Esophagus muscularis mucosa (tissue), 4 donors: ENCODE measurements at regions not wholly inside any gene's neighbourhood (a gene's known extent, or its start where the extent isn't known, plus 50 kb on each side); places are given as distances from the start of the nearest gene placed in this dataset.

Experiments
- DNase-seq: peaks from one replicate; pipeline ENCODE4 v3.0.0-alpha.2; 2017; ENCODE audit errors: extremely low spot score
- H3K27ac ChIP-seq, 4 donors: fragments of 200-600 bp; sonication (generic); replicated peaks in 1 of 4; 1 replicate in 3 of 4; 2 replicates in 1 of 4; pipeline ENCODE4 v1.5.1; 2016 to 2019; ENCODE audit warnings: mild to moderate bottlenecking in 1 of 4
- H3K27me3 ChIP-seq, 4 donors: fragments of 200-600 bp; sonication (generic); one replicate each; pipeline versions ENCODE4 v1.5.1 to v1.6.0; 2016 to 2019
- H3K36me3 ChIP-seq, 4 donors: fragments of 200-600 bp; sonication (generic); one replicate each; pipeline ENCODE4 v1.5.1; 2016 to 2019
- H3K4me1 ChIP-seq, 4 donors: fragments of 200-600 bp; sonication (generic); one replicate each; pipeline ENCODE4 v1.5.1; 2016 to 2019
- H3K4me3 ChIP-seq, 4 donors: fragments of 200-600 bp; sonication (generic); 1 replicate in 2 of 4; 2 replicates in 2 of 4; pipeline ENCODE4 v1.5.1; 2016 to 2019; ENCODE audit warnings: mild to moderate bottlenecking in 4 of 4, moderate library complexity in 1 of 4
- H3K9me3 ChIP-seq, 4 donors: fragments of 200-600 bp; sonication (generic); 1 replicate in 3 of 4; 2 replicates in 1 of 4; pipeline ENCODE4 v1.5.1; 2016 to 2019
- CTCF ChIP-seq, 3 experiments: fragments of 200-600 bp in 2 of 3; fragments of 450-650 bp in 1 of 3; sonication (generic) in 2 of 3; IDR thresholded peaks; one replicate each; pipeline ENCODE4 v1.5.1; 2017 to 2019; ENCODE audit warnings: antibody characterized with exemption in 3 of 3, mild to moderate bottlenecking in 2 of 3, moderate library complexity in 1 of 3
- EP300 ChIP-seq: sonication (generic); formaldehyde crosslinking; IDR thresholded peaks from one replicate; pipeline ENCODE4 v1.6.1; 2017; ENCODE audit warnings: antibody characterized with exemption
- POLR2A ChIP-seq: fragments of 450-650 bp; IDR thresholded peaks from one replicate; pipeline ENCODE4 v1.6.1; 2017; ENCODE audit warnings: antibody characterized with exemption, moderate library complexity, mild to moderate bottlenecking, low read depth
- POLR2AphosphoS5 ChIP-seq, 2 donors: sonication (generic); formaldehyde crosslinking; IDR thresholded peaks; one replicate each; pipeline ENCODE4 v1.6.1; 2017; ENCODE audit warnings: antibody characterized with exemption in 2 of 2
- WGBS: methylation state at CpG from one replicate; pipeline ENCODE4 v1.1.5; 2018; 5-methylcytosine and 5-hydroxymethylcytosine counted together
- intact Hi-C: fragments of 100-400 bp; cut with DNase I; formaldehyde crosslinking; loops from one replicate; pipeline ENCODE4 v1.15.1; 2023

- no peak overlapping the region for H3K27ac ChIP-seq
- no peaks in the 10 kb centered on the region for H3K27me3 ChIP-seq
- no peaks in the 10 kb centered on the region for H3K9me3 ChIP-seq
- H3K4me1 ChIP-seq: no peaks in the 10 kb centered on the region
- H3K36me3 ChIP-seq: no peaks in the 10 kb centered on the region
- DNase-seq: no peak
- 88% methylated on average over 2 of the region's 2 CpGs for WGBS
- no peak overlapping the region for H3K4me3 ChIP-seq
- TF ChIP-seq CTCF (IDR thresholded peaks at IDR 0.05): no peak
- TF ChIP-seq POLR2AphosphoS5 (IDR thresholded peaks at IDR 0.05): no peak
- no peak for TF ChIP-seq EP300
- no peak for TF ChIP-seq POLR2A
- intact Hi-C loops: no loop called here
These were observed 90.9 kb downstream of the KIF4B start for GRCh38 chr5:155104441-155104840.

- 89% methylated on average over 4 of the region's 4 CpGs for WGBS
These were observed 92.7 kb downstream of the KIF4B start for GRCh38 chr5:155106221-155106620.

DNA sequence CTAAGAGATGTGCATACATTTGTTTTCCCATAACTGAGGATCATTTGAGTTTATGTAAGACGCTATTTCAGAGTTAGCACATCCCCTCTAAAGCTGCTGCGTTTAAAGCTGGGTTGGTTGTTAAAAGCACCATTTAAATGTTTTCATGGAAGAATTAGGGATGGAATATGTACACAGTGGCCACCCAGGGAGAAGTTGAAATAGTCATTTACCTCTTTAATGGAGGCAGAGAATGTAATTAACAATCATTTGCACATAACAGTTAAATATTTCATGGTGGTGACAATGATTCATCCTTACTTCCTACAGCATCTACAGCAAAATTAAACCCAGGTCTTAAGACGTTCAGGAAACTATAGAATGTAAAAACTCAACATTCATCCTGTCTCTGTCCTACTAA, 100.3 kb downstream of the KIF4B start:
- Histone ChIP-seq H3K27ac (no peak overlapping the region), H3K9me3 (no peaks in the 10 kb centered on the region), H3K36me3 (no peaks in the 10 kb centered on the region), H3K4me1 (peaks cover 0 to 7% (median 2%) of the 10 kb centered on the region in 4 donors), H3K27me3 (no peaks in the 10 kb centered on the region), H3K4me3 (no peak overlapping the region)
- TF ChIP-seq POLR2A: no peak
- no peak for TF ChIP-seq CTCF (IDR thresholded peaks at IDR 0.05)
- TF ChIP-seq EP300: no peak
- no peak for TF ChIP-seq POLR2AphosphoS5 (IDR thresholded peaks at IDR 0.05)
- intact Hi-C loops: no loop called here
- DNase-seq: no peak
- 61% methylated on average over 3 of the region's 3 CpGs for WGBS

More at GRCh38 chr5:155106221-155106620, 92.7 kb downstream of the KIF4B start:
- H3K4me3 ChIP-seq: no peak overlapping the region
- no peak for TF ChIP-seq POLR2A
- no peak for TF ChIP-seq POLR2AphosphoS5 (IDR thresholded peaks at IDR 0.05)
- no peak for TF ChIP-seq EP300
- TF ChIP-seq CTCF (IDR thresholded peaks at IDR 0.05): no peak
- no peak for DNase-seq
- H3K4me1 ChIP-seq: no peaks in the 10 kb centered on the region
- H3K36me3 ChIP-seq: no peaks in the 10 kb centered on the region
- no peaks in the 10 kb centered on the region for H3K27me3 ChIP-seq
- intact Hi-C loops: no loop called here
- no peak overlapping the region for H3K27ac ChIP-seq
- no peaks in the 10 kb centered on the region for H3K9me3 ChIP-seq

DNA sequence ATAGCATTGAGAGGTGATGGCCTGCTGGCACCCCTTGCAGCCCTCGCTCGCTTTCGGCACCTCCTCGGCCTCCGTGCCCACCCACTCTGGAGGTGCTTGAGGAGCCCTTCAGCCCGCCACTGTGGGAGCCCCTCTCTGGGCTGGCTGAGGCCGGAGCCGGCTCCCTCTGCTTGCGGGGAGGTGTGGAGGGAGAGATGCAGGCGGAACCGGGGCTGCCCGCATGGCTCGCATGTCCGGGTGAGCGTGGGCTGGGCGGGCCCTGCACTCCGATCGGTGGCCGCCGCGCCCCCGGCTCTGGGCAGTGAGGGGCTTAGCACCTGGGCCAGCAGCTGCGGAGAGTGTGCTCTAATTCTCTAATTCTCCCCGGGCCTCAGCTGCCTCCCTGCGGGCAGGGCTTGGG, 101.1 kb downstream of the KIF4B start:
- Histone ChIP-seq H3K27me3 (no peaks in the 10 kb centered on the region), H3K4me3 (no peak overlapping the region), H3K4me1 (peaks cover 0 to 7% (median 2%) of the 10 kb centered on the region in 4 donors), H3K9me3 (no peaks in the 10 kb centered on the region), H3K36me3 (no peaks in the 10 kb centered on the region), H3K27ac (no peak overlapping the region)
- no peak for TF ChIP-seq CTCF (IDR thresholded peaks at IDR 0.05)
- TF ChIP-seq POLR2A: no peak
- no peak for TF ChIP-seq POLR2AphosphoS5 (IDR thresholded peaks at IDR 0.05)
- TF ChIP-seq EP300: no peak
- DNase-seq: no peak
- WGBS: 98% methylated on average over 19 of the region's 25 CpGs
- intact Hi-C loops: no loop called here
